HCT116 (cell line): ENCODE measurements at regions not wholly inside any gene's neighbourhood (a gene's known extent, or its start where the extent isn't known, plus 50 kb on each side); places are given as distances from the start of the nearest gene placed in this dataset.

ENCODE experiments used
- ATAC-seq: fragments of 200-7000 bp; cut with Tn5 transposase; 2 replicates; pipeline ENCODE4 v1.9.1; 2020; ENCODE audit warnings: mild to moderate bottlenecking, moderate library complexity
- BruUV-seq: library from RNA; stranded (reverse); fragments of 400-500 nt; replicated peaks from 2 replicates; lab custom pipeline; 2021; lab: Mats Ljungman, UMichigan
- CTCF ChIA-PET: fragments of 300-600 bp; sonication (Branson Sonifier 250); formaldehyde crosslinking; loops from one replicate; lab custom pipeline; 2021; ENCODE audit warnings: antibody characterized with exemption; lab: Charles Lee
- POLR2A ChIA-PET: fragments of 300-600, 350-600 bp; sonication (Branson Sonifier 250); formaldehyde crosslinking; loops from one replicate; lab custom pipeline; 2021; ENCODE audit warnings: antibody characterized with exemption; lab: Charles Lee
- RAD21 ChIA-PET, 2 experiments: fragments of 300-600 bp; sonication (Branson Sonifier 250); formaldehyde crosslinking; loops; one replicate each; lab custom pipeline; 2023; ENCODE audit warnings: low total read pairs in 2 of 2; ENCODE audit not compliant: uncharacterized antibody in 2 of 2, unreplicated experiment in 2 of 2, low non-redundant PET in 1 of 2; lab: Charles Lee
- DNase-seq: peaks from one replicate; pipeline ENCODE4 v3.0.0-alpha.2; 2010; ENCODE audit warnings: low read depth, low spot score
- H2AFZ ChIP-seq: fragments of 200-600 bp; shearing (Covaris generic), sonication (generic); 2 replicates; pipeline ENCODE4 v1.6.1; 2017; ENCODE audit warnings: low read depth, mixed run types, mixed read lengths, antibody characterized with exemption, low read length; ENCODE audit not compliant: poor library complexity, severe bottlenecking
- H3K27ac ChIP-seq: 2 replicates; pipeline ENCODE4 v1.5.1; 2012; ENCODE audit warnings: low read depth, low read length
- H3K27me3 ChIP-seq: fragments of 200-600 bp; sonication (generic); 2 replicates; pipeline ENCODE4 v1.6.1; 2016; ENCODE audit warnings: mixed run types, low read length, mixed read lengths; ENCODE audit not compliant: insufficient read depth
- H3K36me3 ChIP-seq, 2 experiments: fragments of 200-500 bp in 1 of 2; fragments of 200-600 bp in 1 of 2; sonication (Bioruptor generic) in 1 of 2; sonication (generic) in 1 of 2; 2 replicates each; pipeline versions ENCODE4 v1.5.1 to v1.6.1; 2014 to 2016; ENCODE audit warnings: low read length in 2 of 2, inconsistent platforms in 1 of 2, mixed read lengths in 1 of 2, mixed run types in 1 of 2; ENCODE audit not compliant: insufficient read depth in 2 of 2, control insufficient read depth in 1 of 2
- H3K4me1 ChIP-seq, 2 experiments: fragments of 200-600 bp in 1 of 2; sonication (generic) in 1 of 2; 2 replicates each; pipeline versions ENCODE4 v1.5.1 to v1.6.1; 2012 to 2017; ENCODE audit warnings: low read length in 2 of 2, inconsistent platforms in 1 of 2, mild to moderate bottlenecking in 1 of 2, mixed read lengths in 1 of 2, mixed run types in 1 of 2, moderate library complexity in 1 of 2; ENCODE audit not compliant: insufficient read depth in 2 of 2, control insufficient read depth in 1 of 2
- H3K4me2 ChIP-seq: fragments of 200-600 bp; sonication (generic); 2 replicates; pipeline ENCODE4 v1.6.1; 2017; ENCODE audit warnings: mixed run types, low read length, mixed read lengths
- H3K4me3 ChIP-seq, 2 experiments: fragments of 200-600 bp in 1 of 2; sonication (generic) in 1 of 2; replicated peaks in 1 of 2; 2 replicates each; pipeline ENCODE4 v1.5.1; 2011 to 2016; ENCODE audit warnings: low read length in 2 of 2, control low read depth in 1 of 2, low read depth in 1 of 2, mild to moderate bottlenecking in 1 of 2, mixed read lengths in 1 of 2, mixed run types in 1 of 2
- H3K79me2 ChIP-seq: fragments of 200-600 bp; sonication (generic); 2 replicates; pipeline ENCODE4 v1.6.1; 2017; ENCODE audit warnings: mild to moderate bottlenecking, mixed run types, low read length, moderate library complexity, mixed read lengths; ENCODE audit not compliant: insufficient read depth
- H3K9ac ChIP-seq: fragments of 200-600 bp; sonication (generic); 2 replicates; pipeline ENCODE4 v1.6.1; 2016; ENCODE audit warnings: low read length, mixed read lengths
- H3K9me2 ChIP-seq: fragments of 200-600 bp; sonication (generic), shearing (Covaris generic); 2 replicates; pipeline ENCODE4 v1.6.1; 2017; ENCODE audit warnings: mixed run types, mild to moderate bottlenecking, moderate library complexity; ENCODE audit not compliant: insufficient read depth
- H3K9me3 ChIP-seq, 2 experiments: fragments of 200-500 bp in 1 of 2; fragments of 200-600 bp in 1 of 2; sonication (Bioruptor generic) in 1 of 2; sonication (generic) in 1 of 2; 2 replicates each; pipeline ENCODE4 v1.6.1; 2014 to 2017; ENCODE audit warnings: low read length in 2 of 2, mixed read lengths in 2 of 2, inconsistent platforms in 1 of 2, low read depth in 1 of 2, mild to moderate bottlenecking in 1 of 2, mixed run types in 1 of 2, moderate library complexity in 1 of 2; ENCODE audit not compliant: control insufficient read depth in 1 of 2, insufficient read depth in 1 of 2
- H4K20me1 ChIP-seq: fragments of 200-600 bp; sonication (generic), shearing (Covaris generic); 2 replicates; pipeline ENCODE4 v1.6.1; 2017; ENCODE audit warnings: mixed run types, mild to moderate bottlenecking, moderate library complexity; ENCODE audit not compliant: insufficient read depth
- ATF3 ChIP-seq: IDR thresholded peaks from 2 replicates; pipeline ENCODE4 v1.6.1; 2012
- CEBPB ChIP-seq: IDR thresholded peaks from 2 replicates; pipeline ENCODE4 v1.6.1; 2012; ENCODE audit warnings: low read depth
- CTCF ChIP-seq, 3 experiments: fragments of 200-600 bp in 1 of 3; sonication (generic) in 1 of 3; IDR thresholded peaks in 2 of 3; conservative IDR thresholded peaks in 1 of 3; 2 replicates each; pipeline ENCODE4 v1.5.1; 2012 to 2017; ENCODE audit warnings: low read depth in 2 of 3, low read length in 2 of 3, antibody characterized with exemption in 1 of 3, borderline replicate concordance in 1 of 3, control low read depth in 1 of 3, mild to moderate bottlenecking in 1 of 3, mixed read lengths in 1 of 3, mixed run types in 1 of 3, moderate library complexity in 1 of 3; ENCODE audit not compliant: insufficient read depth in 1 of 3
- EGR1 ChIP-seq: IDR thresholded peaks from 2 replicates; pipeline ENCODE4 v1.6.1; 2012; ENCODE audit warnings: low read depth
- EZH2phosphoT487 ChIP-seq: fragments of 200-600 bp; IDR thresholded peaks from 2 replicates; pipeline ENCODE4 v1.6.1; 2018; ENCODE audit warnings: antibody characterized with exemption, borderline replicate concordance
- SIN3A ChIP-seq: IDR thresholded peaks from 2 replicates; pipeline ENCODE4 v1.6.1; 2012; ENCODE audit warnings: low read depth
- SP1 ChIP-seq: IDR thresholded peaks from 2 replicates; pipeline ENCODE4 v1.6.1; 2012; ENCODE audit warnings: low read depth
- TCF7L2 ChIP-seq: IDR thresholded peaks from 2 replicates; pipeline ENCODE4 v1.7.0; 2011; ENCODE audit warnings: borderline replicate concordance, inconsistent platforms; ENCODE audit not compliant: insufficient read depth, insufficient read length; ENCODE audit errors: extremely low read depth
- YY1 ChIP-seq: IDR thresholded peaks from 2 replicates; pipeline ENCODE4 v1.6.1; 2011; ENCODE audit warnings: low read length, low read depth, moderate library complexity, mild to moderate bottlenecking; ENCODE audit not compliant: insufficient replicate concordance; ENCODE audit errors: extremely low read depth
- intact Hi-C: fragments of 100-400 bp; cut with micrococcal nuclease; formaldehyde crosslinking; loops from 2 replicates; pipeline ENCODE4 v1.10.0; 2022
- TF ChIP-seq, protein P1 (sequence below): IDR thresholded peaks from 2 replicates; pipeline ENCODE4 v1.6.1; 2012

DNA sequence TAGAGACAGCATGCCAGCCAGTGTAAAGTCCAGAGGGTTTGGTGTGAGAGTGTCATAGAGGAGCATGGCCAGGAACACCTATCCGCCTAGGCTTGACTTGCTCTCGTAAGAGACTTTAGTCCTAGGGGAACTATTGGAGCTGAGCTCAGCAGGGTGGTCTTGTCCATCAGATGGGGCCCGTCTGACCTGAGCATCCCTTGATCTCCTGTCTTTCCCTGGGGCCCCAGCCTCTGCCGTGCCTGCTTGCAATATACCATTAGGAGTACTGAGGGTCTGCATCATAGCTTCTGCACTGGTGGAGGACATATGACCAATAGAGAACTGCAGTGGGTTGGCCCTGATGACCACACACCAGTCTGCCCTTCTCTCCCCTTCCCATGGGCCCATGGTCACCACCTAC, 251.0 kb downstream of the TUSC1 start:
- Histone ChIP-seq H3K27me3 (no peaks in the 10 kb centered on the region), H3K79me2 (no peaks in the 10 kb centered on the region), H3K9me3 (peaks cover 4 to 25% of the 10 kb centered on the region in 2 experiments; a peak in 3 of 4 replicates), H4K20me1 (no peaks in the 10 kb centered on the region), H3K9me2 (no peaks in the 10 kb centered on the region), H3K4me3 (no peak overlapping the region), H3K27ac (no peak overlapping the region), H2AFZ (no peak overlapping the region), H3K36me3 (no peaks in the 10 kb centered on the region), H3K4me2 (no peak overlapping the region), H3K9ac (no peak overlapping the region), H3K4me1 (no peaks in the 10 kb centered on the region)
- no peak for TF ChIP-seq EZH2phosphoT487
- TF ChIP-seq SP1 = no peak
- no peak for TF ChIP-seq EGR1
- no peak for TF ChIP-seq CEBPB
- no peak for TF ChIP-seq ATF3
- no peak for TF ChIP-seq YY1
- no peak for TF ChIP-seq CTCF (IDR thresholded peaks at IDR 0.05 in 2 of 3, conservative IDR thresholded peaks at IDR 0.05 in 1 of 3; ENCODE audit: borderline replicate concordance in 1 of 3, insufficient read depth in 1 of 3, low read depth in 2 of 3, low read length in 2 of 3)
- TF ChIP-seq, protein P1, sequence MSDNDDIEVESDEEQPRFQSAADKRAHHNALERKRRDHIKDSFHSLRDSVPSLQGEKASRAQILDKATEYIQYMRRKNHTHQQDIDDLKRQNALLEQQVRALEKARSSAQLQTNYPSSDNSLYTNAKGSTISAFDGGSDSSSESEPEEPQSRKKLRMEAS = no peak
- TF ChIP-seq SIN3A = no peak
- TF ChIP-seq TCF7L2 = no peak
- RAD21 ChIA-PET = no interaction called here
- POLR2A ChIA-PET = no interaction called here
- ATAC-seq = no peak
- no TSS peak for BruUV-seq
- intact Hi-C loops = no loop called here
- CTCF ChIA-PET = no interaction called here
- DNase-seq = no peak
